ENCODE measurements at regions not wholly inside any gene's neighbourhood (a gene's known extent, or its start where the extent isn't known, plus 50 kb on each side); places are given as distances from the start of the nearest gene placed in this dataset.

DNA sequence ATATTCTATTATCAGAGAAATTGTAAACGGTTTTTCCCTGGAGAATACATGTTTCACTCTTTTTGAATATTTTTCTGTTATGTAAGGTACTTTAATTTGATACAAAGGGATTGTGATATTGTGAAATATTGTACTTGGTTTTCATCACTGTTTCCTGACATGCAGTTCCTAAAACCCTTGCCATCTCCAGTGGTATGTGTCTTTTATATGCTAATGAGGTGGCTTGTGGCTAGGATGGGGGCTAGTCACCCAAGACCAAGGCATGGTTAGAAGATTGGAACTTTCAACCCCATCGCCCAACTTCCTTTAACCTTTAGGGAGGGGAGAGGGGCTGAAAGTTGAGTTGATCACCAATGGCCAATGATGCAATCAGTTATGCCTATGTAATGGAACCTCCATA, 160.6 kb downstream of the TAF11L14 start:
- Histone ChIP-seq H2AFZ (ENCODE audit: low read depth, low read length) (no peak overlapping the region), H4K20me1 (ENCODE audit: insufficient read depth, low read length) (no peaks in the 10 kb centered on the region), H3K9ac (ENCODE audit: low read depth, low read length) (no peak overlapping the region), H3K27me3 (ENCODE audit: insufficient read depth, low read length, poor library complexity) (no peaks in the 10 kb centered on the region), H3K36me3 (ENCODE audit: insufficient read depth, low read length) (no peaks in the 10 kb centered on the region), H3K4me3 (ENCODE audit: low read depth in 1 of 2, low read length in 2 of 2) (no peak overlapping the region), H3K79me2 (ENCODE audit: insufficient read depth, low read length) (no peaks in the 10 kb centered on the region), H3K9me3 (ENCODE audit: insufficient read depth, low read length, severe bottlenecking) (no peaks in the 10 kb centered on the region), H3K27ac (ENCODE audit: low read length) (no peak overlapping the region), H3K4me1 (ENCODE audit: insufficient read depth, low read length) (no peaks in the 10 kb centered on the region), H3K4me2 (ENCODE audit: insufficient read depth, low read length) (no peak overlapping the region)
- TF ChIP-seq EZH2 (IDR thresholded peaks at IDR 0.05; ENCODE audit: borderline replicate concordance, low read depth, low read length, severe bottlenecking), result no peak
- TF ChIP-seq, protein P1, sequence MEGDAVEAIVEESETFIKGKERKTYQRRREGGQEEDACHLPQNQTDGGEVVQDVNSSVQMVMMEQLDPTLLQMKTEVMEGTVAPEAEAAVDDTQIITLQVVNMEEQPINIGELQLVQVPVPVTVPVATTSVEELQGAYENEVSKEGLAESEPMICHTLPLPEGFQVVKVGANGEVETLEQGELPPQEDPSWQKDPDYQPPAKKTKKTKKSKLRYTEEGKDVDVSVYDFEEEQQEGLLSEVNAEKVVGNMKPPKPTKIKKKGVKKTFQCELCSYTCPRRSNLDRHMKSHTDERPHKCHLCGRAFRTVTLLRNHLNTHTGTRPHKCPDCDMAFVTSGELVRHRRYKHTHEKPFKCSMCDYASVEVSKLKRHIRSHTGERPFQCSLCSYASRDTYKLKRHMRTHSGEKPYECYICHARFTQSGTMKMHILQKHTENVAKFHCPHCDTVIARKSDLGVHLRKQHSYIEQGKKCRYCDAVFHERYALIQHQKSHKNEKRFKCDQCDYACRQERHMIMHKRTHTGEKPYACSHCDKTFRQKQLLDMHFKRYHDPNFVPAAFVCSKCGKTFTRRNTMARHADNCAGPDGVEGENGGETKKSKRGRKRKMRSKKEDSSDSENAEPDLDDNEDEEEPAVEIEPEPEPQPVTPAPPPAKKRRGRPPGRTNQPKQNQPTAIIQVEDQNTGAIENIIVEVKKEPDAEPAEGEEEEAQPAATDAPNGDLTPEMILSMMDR (IDR thresholded peaks at IDR 0.05; ENCODE audit: borderline replicate concordance, extremely low read depth, low read length, poor library complexity, severe bottlenecking), result no peak
- DNase-seq (no peak), ATAC-seq (ENCODE audit: insufficient read depth, low read depth) (no peak)

DNA sequence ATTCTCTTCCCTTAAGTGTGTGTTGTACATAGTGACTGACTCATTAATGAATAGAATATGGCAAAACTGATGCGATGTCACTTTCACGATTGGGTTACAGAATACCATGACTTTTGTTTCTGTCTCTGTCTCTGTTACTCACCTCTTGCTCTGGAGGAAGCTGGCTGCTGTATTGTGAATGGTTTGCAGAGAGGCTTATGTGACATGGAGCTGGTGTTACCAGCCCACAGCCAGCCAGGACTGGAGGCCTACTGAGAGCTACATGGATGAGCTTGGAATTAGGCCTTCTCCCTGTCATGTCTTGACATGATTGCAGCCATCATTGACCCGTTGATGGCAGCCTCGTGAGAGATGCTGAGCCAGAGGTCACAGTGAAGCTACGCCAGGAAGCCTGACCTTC, 161.9 kb downstream of the TAF11L14 start:
- no peaks in the 10 kb centered on the region for H3K4me1 ChIP-seq (ENCODE audit: insufficient read depth, low read length)
- no peak overlapping the region for H3K9ac ChIP-seq (ENCODE audit: low read depth, low read length)
- no peaks in the 10 kb centered on the region for H3K79me2 ChIP-seq (ENCODE audit: insufficient read depth, low read length)
- TF ChIP-seq, protein P1 (IDR thresholded peaks at IDR 0.05; ENCODE audit: borderline replicate concordance, extremely low read depth, low read length, poor library complexity, severe bottlenecking), result no peak
- no peak for TF ChIP-seq EZH2 (IDR thresholded peaks at IDR 0.05; ENCODE audit: borderline replicate concordance, low read depth, low read length, severe bottlenecking)
- ATAC-seq (ENCODE audit: insufficient read depth, low read depth), result no peak
- no peaks in the 10 kb centered on the region for H3K9me3 ChIP-seq (ENCODE audit: insufficient read depth, low read length, severe bottlenecking)
- no peaks in the 10 kb centered on the region for H3K36me3 ChIP-seq (ENCODE audit: insufficient read depth, low read length)
- no peak overlapping the region for H3K27ac ChIP-seq (ENCODE audit: low read length)
- no peaks in the 10 kb centered on the region for H3K27me3 ChIP-seq (ENCODE audit: insufficient read depth, low read length, poor library complexity)
- H3K4me2 ChIP-seq (ENCODE audit: insufficient read depth, low read length), result no peak overlapping the region
- H2AFZ ChIP-seq (ENCODE audit: low read depth, low read length), result no peak overlapping the region
- DNase-seq, result no peak
- no peak overlapping the region for H3K4me3 ChIP-seq (ENCODE audit: low read depth in 1 of 2, low read length in 2 of 2)
- H4K20me1 ChIP-seq (ENCODE audit: insufficient read depth, low read length), result no peaks in the 10 kb centered on the region

DNA sequence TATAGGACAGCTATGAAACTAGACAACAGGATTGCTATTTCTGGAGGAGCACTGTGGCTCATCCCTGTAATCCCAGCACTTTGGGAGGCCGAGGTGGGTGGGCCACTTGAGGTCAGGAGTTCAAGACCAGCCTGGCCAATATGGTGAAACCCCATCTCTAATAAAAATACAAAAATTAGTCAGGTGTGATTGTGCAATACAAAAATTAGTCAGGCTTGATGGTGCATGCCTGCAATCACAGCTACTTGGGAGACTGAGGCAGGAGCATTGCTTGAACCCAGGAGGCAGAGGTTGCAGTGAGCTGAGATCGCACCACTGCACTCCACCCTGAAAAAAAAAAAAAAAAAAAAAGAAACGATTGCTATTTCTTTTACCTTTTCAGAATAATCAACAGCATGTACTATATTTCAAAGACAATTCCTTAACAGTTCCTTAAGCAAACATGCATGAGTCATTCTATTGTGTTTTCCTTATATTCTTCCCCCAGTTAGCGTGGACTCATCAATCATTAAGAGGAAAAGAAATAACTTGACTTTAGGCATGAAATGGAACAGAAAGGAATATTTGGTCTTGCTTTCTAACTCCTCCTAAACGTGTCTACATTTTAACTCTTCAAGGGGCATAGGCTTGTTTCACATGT, 162.6 kb downstream of the TAF11L14 start:
- H3K4me2 ChIP-seq (ENCODE audit: insufficient read depth, low read length), result no peak overlapping the region
- H3K27me3 ChIP-seq (ENCODE audit: insufficient read depth, low read length, poor library complexity), result no peaks in the 10 kb centered on the region
- H3K79me2 ChIP-seq (ENCODE audit: insufficient read depth, low read length), result no peaks in the 10 kb centered on the region
- H4K20me1 ChIP-seq (ENCODE audit: insufficient read depth, low read length), result no peaks in the 10 kb centered on the region
- H3K9me3 ChIP-seq (ENCODE audit: insufficient read depth, low read length, severe bottlenecking), result no peaks in the 10 kb centered on the region
- no peak overlapping the region for H3K9ac ChIP-seq (ENCODE audit: low read depth, low read length)
- H3K36me3 ChIP-seq (ENCODE audit: insufficient read depth, low read length), result no peaks in the 10 kb centered on the region
- H3K4me3 ChIP-seq (ENCODE audit: low read depth in 1 of 2, low read length in 2 of 2), result no peak overlapping the region
- no peak for TF ChIP-seq EZH2 (IDR thresholded peaks at IDR 0.05; ENCODE audit: borderline replicate concordance, low read depth, low read length, severe bottlenecking)
- TF ChIP-seq, protein P1 (IDR thresholded peaks at IDR 0.05; ENCODE audit: borderline replicate concordance, extremely low read depth, low read length, poor library complexity, severe bottlenecking), result no peak
- no peak for DNase-seq
- H3K27ac ChIP-seq (ENCODE audit: low read length), result no peak overlapping the region
- ATAC-seq (ENCODE audit: insufficient read depth, low read depth), result no peak
- no peak overlapping the region for H2AFZ ChIP-seq (ENCODE audit: low read depth, low read length)
- no peaks in the 10 kb centered on the region for H3K4me1 ChIP-seq (ENCODE audit: insufficient read depth, low read length)

Measured in DND-41 (cell line).